DND-41 (cell line): ENCODE measurements at regions not wholly inside any gene's neighbourhood (a gene's known extent, or its start where the extent isn't known, plus 50 kb on each side); places are given as distances from the start of the nearest gene placed in this dataset.
"Not testable (repeated sequence)": the region's sequence is repeated elsewhere in the genome, so short reads cannot be mapped to it uniquely, and the experiment has no call there.

ENCODE experiments used
- ATAC-seq: fragments of 200-7000 bp; cut with Tn5 transposase; 3 replicates; pipeline ENCODE4 v1.9.1; 2021; ENCODE audit warnings: low read depth; ENCODE audit not compliant: insufficient read depth
- DNase-seq: peaks from one replicate; pipeline ENCODE4 v3.0.0-alpha.2; 2020
- H2AFZ ChIP-seq: 2 replicates; pipeline ENCODE4 v1.6.0; 2012; ENCODE audit warnings: low read depth, low read length
- H3K27ac ChIP-seq: 2 replicates; pipeline ENCODE4 v1.5.1; 2012; ENCODE audit warnings: low read length, inconsistent platforms
- H3K27me3 ChIP-seq: fragments of 200-600 bp; sonication (generic); 2 replicates; pipeline ENCODE4 v1.6.0; 2012; ENCODE audit warnings: low read length, mild to moderate bottlenecking, inconsistent platforms; ENCODE audit not compliant: insufficient read depth, poor library complexity
- H3K36me3 ChIP-seq: 2 replicates; pipeline ENCODE4 v1.5.1; 2012; ENCODE audit warnings: low read length, inconsistent platforms; ENCODE audit not compliant: insufficient read depth
- H3K4me1 ChIP-seq: 2 replicates; pipeline ENCODE4 v1.5.1; 2012; ENCODE audit warnings: mild to moderate bottlenecking, low read length; ENCODE audit not compliant: insufficient read depth
- H3K4me2 ChIP-seq: 2 replicates; pipeline ENCODE4 v1.6.0; 2012; ENCODE audit warnings: mild to moderate bottlenecking, moderate library complexity, low read length, inconsistent platforms; ENCODE audit not compliant: insufficient read depth
- H3K4me3 ChIP-seq, 2 experiments: fragments of 200-600 bp in 1 of 2; shearing (Covaris generic) in 1 of 2; 2 replicates each; pipeline ENCODE4 v1.5.1; 2012 to 2016; ENCODE audit warnings: inconsistent platforms in 2 of 2, low read length in 2 of 2, mild to moderate bottlenecking in 2 of 2, low read depth in 1 of 2, moderate library complexity in 1 of 2
- H3K79me2 ChIP-seq: 2 replicates; pipeline ENCODE4 v1.6.0; 2012; ENCODE audit warnings: low read length, inconsistent platforms; ENCODE audit not compliant: insufficient read depth
- H3K9ac ChIP-seq: 2 replicates; pipeline ENCODE4 v1.6.0; 2012; ENCODE audit warnings: low read depth, mild to moderate bottlenecking, inconsistent platforms, low read length, moderate library complexity
- H3K9me3 ChIP-seq: 2 replicates; pipeline ENCODE4 v1.5.1; 2012; ENCODE audit warnings: low read length, moderate library complexity, mild to moderate bottlenecking, inconsistent platforms; ENCODE audit not compliant: insufficient read depth, severe bottlenecking
- H4K20me1 ChIP-seq: 2 replicates; pipeline ENCODE4 v1.6.0; 2012; ENCODE audit warnings: low read length; ENCODE audit not compliant: insufficient read depth
- EZH2 ChIP-seq: IDR thresholded peaks from 3 replicates; pipeline ENCODE4 v1.6.1; 2012; ENCODE audit warnings: borderline replicate concordance, low read depth, mild to moderate bottlenecking, moderate library complexity, low read length, inconsistent platforms; ENCODE audit not compliant: severe bottlenecking
- TF ChIP-seq, protein P1 (sequence below): IDR thresholded peaks from 2 replicates; pipeline ENCODE4 v1.5.1; 2012; ENCODE audit warnings: borderline replicate concordance, low read length, moderate library complexity, mild to moderate bottlenecking; ENCODE audit not compliant: poor library complexity, severe bottlenecking; ENCODE audit errors: extremely low read depth

DNA sequence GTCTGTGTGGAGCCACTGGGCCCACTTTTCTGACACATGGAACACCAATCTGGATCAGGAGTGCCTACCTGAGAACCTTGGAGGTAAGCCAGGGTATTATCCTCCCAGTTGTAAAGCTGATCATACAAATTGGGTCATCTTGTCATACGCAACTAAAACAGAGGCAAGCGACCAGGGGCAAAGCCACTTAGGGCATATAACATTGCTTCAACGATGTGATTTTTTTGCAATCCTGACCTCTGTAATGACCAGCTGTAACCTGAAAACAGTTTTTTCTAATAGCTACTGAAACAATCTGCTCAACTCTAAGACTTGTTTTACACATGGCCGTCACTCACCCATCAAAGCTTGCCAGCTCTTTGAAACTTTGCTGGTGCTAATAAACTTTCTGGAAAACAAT lies 261.5 kb upstream of the AGTR2 start:
- ATAC-seq = no peak

DNA sequence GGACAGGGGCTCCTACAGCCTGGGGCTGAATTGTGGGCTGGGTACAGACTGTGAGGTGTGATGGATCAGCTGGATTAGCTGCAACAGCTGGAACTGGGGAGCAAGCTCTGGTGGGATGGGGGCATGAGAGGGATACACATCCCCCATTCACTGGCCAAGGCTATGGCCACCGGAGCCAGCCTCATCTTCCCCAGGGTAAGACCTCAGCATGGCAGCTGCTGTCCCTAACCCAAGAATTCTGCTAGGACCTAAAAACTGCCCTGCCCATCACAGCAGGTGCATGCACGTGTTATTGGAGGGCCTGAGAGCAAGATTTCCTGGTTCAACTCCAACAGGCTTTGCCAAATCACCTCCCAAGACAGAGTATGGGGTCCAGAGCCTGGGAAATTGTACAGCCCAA lies 258.6 kb upstream of the AGTR2 start:
- no peak overlapping the region for H3K4me2 ChIP-seq
- no peaks in the 10 kb centered on the region for H4K20me1 ChIP-seq
- H3K4me1 ChIP-seq = no peaks in the 10 kb centered on the region
- H3K36me3 ChIP-seq = no peaks in the 10 kb centered on the region
- no peaks in the 10 kb centered on the region for H3K9me3 ChIP-seq
- no peak overlapping the region for H3K4me3 ChIP-seq
- no peaks in the 10 kb centered on the region for H3K27me3 ChIP-seq
- no peak overlapping the region for H3K9ac ChIP-seq
- DNase-seq (no peak), ATAC-seq (no peak)
- no peak overlapping the region for H2AFZ ChIP-seq
- no peak for TF ChIP-seq EZH2
- TF ChIP-seq, protein P1, sequence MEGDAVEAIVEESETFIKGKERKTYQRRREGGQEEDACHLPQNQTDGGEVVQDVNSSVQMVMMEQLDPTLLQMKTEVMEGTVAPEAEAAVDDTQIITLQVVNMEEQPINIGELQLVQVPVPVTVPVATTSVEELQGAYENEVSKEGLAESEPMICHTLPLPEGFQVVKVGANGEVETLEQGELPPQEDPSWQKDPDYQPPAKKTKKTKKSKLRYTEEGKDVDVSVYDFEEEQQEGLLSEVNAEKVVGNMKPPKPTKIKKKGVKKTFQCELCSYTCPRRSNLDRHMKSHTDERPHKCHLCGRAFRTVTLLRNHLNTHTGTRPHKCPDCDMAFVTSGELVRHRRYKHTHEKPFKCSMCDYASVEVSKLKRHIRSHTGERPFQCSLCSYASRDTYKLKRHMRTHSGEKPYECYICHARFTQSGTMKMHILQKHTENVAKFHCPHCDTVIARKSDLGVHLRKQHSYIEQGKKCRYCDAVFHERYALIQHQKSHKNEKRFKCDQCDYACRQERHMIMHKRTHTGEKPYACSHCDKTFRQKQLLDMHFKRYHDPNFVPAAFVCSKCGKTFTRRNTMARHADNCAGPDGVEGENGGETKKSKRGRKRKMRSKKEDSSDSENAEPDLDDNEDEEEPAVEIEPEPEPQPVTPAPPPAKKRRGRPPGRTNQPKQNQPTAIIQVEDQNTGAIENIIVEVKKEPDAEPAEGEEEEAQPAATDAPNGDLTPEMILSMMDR = no peak
- no peaks in the 10 kb centered on the region for H3K79me2 ChIP-seq
- no peak overlapping the region for H3K27ac ChIP-seq

More for the DNA sequence above, 261.5 kb upstream of the AGTR2 start:
- no peak for DNase-seq
- Histone ChIP-seq H3K4me3 (no peak overlapping the region), H3K79me2 (no peaks in the 10 kb centered on the region), H2AFZ (no peak overlapping the region), H3K27me3 (no peaks in the 10 kb centered on the region), H3K9ac (no peak overlapping the region), H3K36me3 (no peaks in the 10 kb centered on the region), H3K27ac (no peak overlapping the region), H3K9me3 (no peaks in the 10 kb centered on the region), H4K20me1 (no peaks in the 10 kb centered on the region), H3K4me1 (no peaks in the 10 kb centered on the region), H3K4me2 (no peak overlapping the region)
- TF ChIP-seq, protein P1 = no peak
- no peak for TF ChIP-seq EZH2

DNA sequence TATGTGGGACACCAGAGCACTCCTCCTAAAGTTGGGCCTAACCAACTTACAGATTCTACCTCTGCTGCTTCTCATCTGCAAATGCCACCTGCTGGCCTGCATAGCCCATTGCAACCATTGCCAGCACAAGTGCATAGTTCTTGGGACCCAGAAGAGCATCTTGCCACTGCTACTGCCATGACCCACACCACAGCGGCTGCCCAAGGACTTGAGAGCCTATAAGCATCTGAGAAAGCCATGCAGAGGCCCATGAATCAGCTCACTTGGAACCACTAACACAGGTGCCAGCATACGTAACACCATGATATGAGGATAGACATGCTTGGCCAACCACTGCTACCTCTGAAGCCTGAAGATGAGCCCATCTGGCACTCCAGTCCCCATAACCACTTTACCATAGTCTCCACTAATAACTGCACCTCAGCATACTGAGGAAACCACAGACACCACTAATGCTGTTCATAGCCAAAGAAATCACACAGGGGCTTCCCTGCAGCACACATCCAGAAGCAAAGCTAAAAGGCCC lies 258.1 kb upstream of the AGTR2 start:
- no peaks in the 10 kb centered on the region for H3K27me3 ChIP-seq
- H3K4me1 ChIP-seq = no peaks in the 10 kb centered on the region
- TF ChIP-seq, protein P1 = no peak
- TF ChIP-seq EZH2 = no peak
- H2AFZ ChIP-seq = no peak overlapping the region
- no peak overlapping the region for H3K4me2 ChIP-seq
- no peaks in the 10 kb centered on the region for H3K36me3 ChIP-seq
- DNase-seq (no peak), ATAC-seq (no peak)
- H3K27ac ChIP-seq = no peak overlapping the region
- H3K4me3 ChIP-seq = no peak overlapping the region
- no peaks in the 10 kb centered on the region for H3K9me3 ChIP-seq
- H4K20me1 ChIP-seq = no peaks in the 10 kb centered on the region
- no peak overlapping the region for H3K9ac ChIP-seq
- H3K79me2 ChIP-seq = no peaks in the 10 kb centered on the region

DNA sequence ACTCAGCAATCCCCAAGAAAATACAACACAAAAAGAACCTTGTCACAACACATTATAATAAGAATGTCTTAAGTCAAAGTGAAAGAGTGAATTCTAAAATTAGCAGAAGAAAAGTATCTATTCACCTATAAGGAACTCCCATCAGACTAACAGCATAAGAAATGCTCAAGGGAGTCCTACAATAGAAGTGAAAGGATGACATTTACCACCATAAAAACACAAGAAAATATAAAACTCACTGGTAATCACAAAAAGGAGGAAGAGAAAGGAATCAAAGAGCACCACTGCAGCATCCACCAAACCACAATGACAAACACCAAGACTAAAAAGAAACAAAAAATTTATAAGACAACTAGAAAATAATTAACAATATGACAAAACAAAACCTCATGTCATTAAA lies 257.0 kb upstream of the AGTR2 start:
- Histone ChIP-seq H3K27me3 (no peaks in the 10 kb centered on the region), H3K27ac (no peak overlapping the region), H3K4me3 (no peak overlapping the region), H2AFZ (no peak overlapping the region), H3K9ac (no peak overlapping the region), H4K20me1 (no peaks in the 10 kb centered on the region), H3K36me3 (no peaks in the 10 kb centered on the region), H3K4me2 (no peak overlapping the region), H3K79me2 (no peaks in the 10 kb centered on the region), H3K9me3 (no peaks in the 10 kb centered on the region), H3K4me1 (no peaks in the 10 kb centered on the region)
- DNase-seq (no peak), ATAC-seq (no peak)
- TF ChIP-seq, protein P1 = no peak
- TF ChIP-seq EZH2 = no peak

DNA sequence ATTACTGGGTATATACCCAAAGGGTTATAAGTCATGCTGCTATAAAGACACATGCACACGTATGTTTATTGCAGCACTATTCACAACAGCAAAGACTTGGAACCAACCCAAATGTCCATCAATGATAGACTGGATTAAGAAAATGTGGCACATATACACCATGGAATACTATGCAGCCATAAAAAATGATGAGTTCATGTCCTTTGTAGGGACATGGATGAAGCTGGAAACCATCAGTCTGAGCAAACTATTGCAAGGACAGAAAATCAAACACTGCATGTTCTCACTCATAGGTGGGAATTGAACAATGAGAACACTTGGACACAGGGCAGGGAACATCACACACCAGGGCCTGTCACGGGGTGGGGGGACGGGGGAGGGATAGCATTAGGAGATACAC lies 254.9 kb upstream of the AGTR2 start:
- H3K27me3 ChIP-seq, H3K36me3 ChIP-seq, DNase-seq, H4K20me1 ChIP-seq, H3K9me3 ChIP-seq, H3K9ac ChIP-seq, H3K4me3 ChIP-seq, H2AFZ ChIP-seq, H3K27ac ChIP-seq, ATAC-seq, H3K79me2 ChIP-seq, H3K4me1 ChIP-seq, H3K4me2 ChIP-seq: not testable (repeated sequence)
